Liver (tissue), 3 donors: ENCODE measurements at regions not wholly inside any gene's neighbourhood (a gene's known extent, or its start where the extent isn't known, plus 50 kb on each side); places are given as distances from the start of the nearest gene placed in this dataset.

Source experiments
- EGR1 ChIP-seq, 2 donors: IDR thresholded peaks; 2 replicates each; pipeline ENCODE4 v1.6.1; 2016 to 2018; ENCODE audit warnings: antibody characterized with exemption in 2 of 2, low read depth in 2 of 2
- FOXA1 ChIP-seq: IDR thresholded peaks from 2 replicates; pipeline ENCODE4 v1.6.1; 2016; ENCODE audit warnings: antibody characterized with exemption
- GABPA ChIP-seq, 2 donors: IDR thresholded peaks in 1 of 2; conservative IDR thresholded peaks in 1 of 2; 2 replicates each; pipeline ENCODE4 v1.6.1; 2016; ENCODE audit warnings: antibody characterized with exemption in 2 of 2, mild to moderate bottlenecking in 1 of 2, moderate library complexity in 1 of 2
- JUND ChIP-seq, 2 donors: IDR thresholded peaks; 2 replicates each; pipeline ENCODE4 v1.6.1; 2016; ENCODE audit warnings: antibody characterized with exemption in 2 of 2
- RAD21 ChIP-seq, 2 donors: IDR thresholded peaks; 2 replicates each; pipeline ENCODE4 v1.6.1; 2016; ENCODE audit warnings: antibody characterized with exemption in 2 of 2, mild to moderate bottlenecking in 2 of 2
- SP1 ChIP-seq: IDR thresholded peaks from 2 replicates; pipeline ENCODE4 v1.6.1; 2018; ENCODE audit warnings: antibody characterized with exemption, mild to moderate bottlenecking
- TAF1 ChIP-seq: conservative IDR thresholded peaks from 2 replicates; pipeline ENCODE4 v1.6.1; 2016; ENCODE audit warnings: antibody characterized with exemption, mild to moderate bottlenecking
- YY1 ChIP-seq: IDR thresholded peaks from 2 replicates; pipeline ENCODE4 v1.6.1; 2016; ENCODE audit warnings: antibody characterized with exemption, mild to moderate bottlenecking
- TF ChIP-seq, protein P1 (sequence below): fragments of 150-350 bp; IDR thresholded peaks from 2 replicates; pipeline ENCODE4 v1.5.1; 2017; ENCODE audit warnings: improper control_type of control experiment, low read depth, low read length; ENCODE audit not compliant: missing input control
- TF ChIP-seq, protein P2 (sequence below): IDR thresholded peaks from 2 replicates; pipeline ENCODE4 v1.6.1; 2016; ENCODE audit warnings: antibody characterized with exemption
- TF ChIP-seq, protein P3 (sequence below): IDR thresholded peaks from 2 replicates; pipeline ENCODE4 v1.6.1; 2016; ENCODE audit warnings: antibody characterized with exemption
- TF ChIP-seq, protein P4 (sequence below): IDR thresholded peaks from 2 replicates; pipeline ENCODE4 v1.6.1; 2016; ENCODE audit warnings: antibody characterized with exemption
- TF ChIP-seq, protein P5 (sequence below): IDR thresholded peaks from 2 replicates; pipeline ENCODE4 v1.6.1; 2016; ENCODE audit warnings: antibody characterized with exemption, mild to moderate bottlenecking
- donor health status: healthy.
- donor health status: healthy.

DNA sequence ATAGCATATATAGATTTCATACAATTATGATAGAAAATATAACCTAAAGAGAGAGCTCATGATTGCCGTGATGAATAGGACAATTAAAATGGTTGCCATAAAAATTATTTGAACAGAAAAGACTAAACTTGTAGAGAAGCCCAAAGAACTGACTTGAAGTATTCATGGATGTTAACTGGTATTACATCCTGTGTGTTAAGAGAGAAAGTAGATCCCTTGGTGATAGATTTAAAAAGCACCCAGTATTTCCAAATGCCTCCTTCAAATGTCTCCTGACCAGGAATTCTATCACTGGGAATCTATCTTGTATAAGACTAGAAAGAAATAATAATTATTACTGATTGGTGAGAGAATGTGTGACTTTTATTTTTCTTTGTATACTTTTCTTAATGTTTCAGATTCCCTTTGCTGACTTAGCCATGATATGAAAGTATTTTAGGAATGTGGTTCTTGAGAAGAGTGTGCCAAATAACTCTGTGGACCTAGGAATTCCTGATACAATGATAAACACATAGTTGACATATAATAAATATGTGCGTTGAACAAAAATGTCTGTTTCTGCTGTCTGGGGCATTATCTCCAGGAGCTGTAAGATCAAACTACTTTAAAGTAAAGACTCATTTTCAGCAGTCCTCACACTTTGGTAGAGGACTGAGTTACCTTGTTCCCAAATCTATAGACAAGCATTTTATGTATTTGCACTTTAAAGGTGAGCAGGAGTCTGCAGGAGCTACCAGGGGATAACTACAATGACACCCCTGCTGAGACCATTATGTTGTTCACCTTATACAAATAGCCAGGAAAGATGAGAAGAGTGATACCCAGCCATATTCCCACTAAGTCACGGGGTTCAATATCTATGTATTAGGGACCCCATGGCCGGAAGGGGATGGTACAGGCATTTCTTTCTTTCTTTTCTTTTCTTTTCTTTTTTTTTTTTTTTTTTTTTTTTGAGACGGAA, 211.1 kb upstream of the TLE4 start:
- TF ChIP-seq, protein P1, sequence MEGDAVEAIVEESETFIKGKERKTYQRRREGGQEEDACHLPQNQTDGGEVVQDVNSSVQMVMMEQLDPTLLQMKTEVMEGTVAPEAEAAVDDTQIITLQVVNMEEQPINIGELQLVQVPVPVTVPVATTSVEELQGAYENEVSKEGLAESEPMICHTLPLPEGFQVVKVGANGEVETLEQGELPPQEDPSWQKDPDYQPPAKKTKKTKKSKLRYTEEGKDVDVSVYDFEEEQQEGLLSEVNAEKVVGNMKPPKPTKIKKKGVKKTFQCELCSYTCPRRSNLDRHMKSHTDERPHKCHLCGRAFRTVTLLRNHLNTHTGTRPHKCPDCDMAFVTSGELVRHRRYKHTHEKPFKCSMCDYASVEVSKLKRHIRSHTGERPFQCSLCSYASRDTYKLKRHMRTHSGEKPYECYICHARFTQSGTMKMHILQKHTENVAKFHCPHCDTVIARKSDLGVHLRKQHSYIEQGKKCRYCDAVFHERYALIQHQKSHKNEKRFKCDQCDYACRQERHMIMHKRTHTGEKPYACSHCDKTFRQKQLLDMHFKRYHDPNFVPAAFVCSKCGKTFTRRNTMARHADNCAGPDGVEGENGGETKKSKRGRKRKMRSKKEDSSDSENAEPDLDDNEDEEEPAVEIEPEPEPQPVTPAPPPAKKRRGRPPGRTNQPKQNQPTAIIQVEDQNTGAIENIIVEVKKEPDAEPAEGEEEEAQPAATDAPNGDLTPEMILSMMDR, result no peak
- TF ChIP-seq, protein P2, sequence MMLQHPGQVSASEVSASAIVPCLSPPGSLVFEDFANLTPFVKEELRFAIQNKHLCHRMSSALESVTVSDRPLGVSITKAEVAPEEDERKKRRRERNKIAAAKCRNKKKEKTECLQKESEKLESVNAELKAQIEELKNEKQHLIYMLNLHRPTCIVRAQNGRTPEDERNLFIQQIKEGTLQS, result no peak
- TF ChIP-seq, protein P3, sequence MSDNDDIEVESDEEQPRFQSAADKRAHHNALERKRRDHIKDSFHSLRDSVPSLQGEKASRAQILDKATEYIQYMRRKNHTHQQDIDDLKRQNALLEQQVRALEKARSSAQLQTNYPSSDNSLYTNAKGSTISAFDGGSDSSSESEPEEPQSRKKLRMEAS, result no peak
- TF ChIP-seq GABPA (IDR thresholded peaks at IDR 0.05 in 1 of 2, conservative IDR thresholded peaks at IDR 0.05 in 1 of 2) (no peak), TAF1 (no peak), RAD21 (IDR thresholded peaks at IDR 0.05) (no peak), YY1 (no peak), FOXA1 (no peak), EGR1 (IDR thresholded peaks at IDR 0.05; ENCODE audit: low read depth in 2 of 2) (no peak), JUND (IDR thresholded peaks at IDR 0.05) (no peak), SP1 (no peak)
- TF ChIP-seq, protein P4, sequence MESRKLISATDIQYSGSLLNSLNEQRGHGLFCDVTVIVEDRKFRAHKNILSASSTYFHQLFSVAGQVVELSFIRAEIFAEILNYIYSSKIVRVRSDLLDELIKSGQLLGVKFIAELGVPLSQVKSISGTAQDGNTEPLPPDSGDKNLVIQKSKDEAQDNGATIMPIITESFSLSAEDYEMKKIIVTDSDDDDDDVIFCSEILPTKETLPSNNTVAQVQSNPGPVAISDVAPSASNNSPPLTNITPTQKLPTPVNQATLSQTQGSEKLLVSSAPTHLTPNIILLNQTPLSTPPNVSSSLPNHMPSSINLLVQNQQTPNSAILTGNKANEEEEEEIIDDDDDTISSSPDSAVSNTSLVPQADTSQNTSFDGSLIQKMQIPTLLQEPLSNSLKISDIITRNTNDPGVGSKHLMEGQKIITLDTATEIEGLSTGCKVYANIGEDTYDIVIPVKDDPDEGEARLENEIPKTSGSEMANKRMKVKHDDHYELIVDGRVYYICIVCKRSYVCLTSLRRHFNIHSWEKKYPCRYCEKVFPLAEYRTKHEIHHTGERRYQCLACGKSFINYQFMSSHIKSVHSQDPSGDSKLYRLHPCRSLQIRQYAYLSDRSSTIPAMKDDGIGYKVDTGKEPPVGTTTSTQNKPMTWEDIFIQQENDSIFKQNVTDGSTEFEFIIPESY, result no peak
- TF ChIP-seq, protein P5, sequence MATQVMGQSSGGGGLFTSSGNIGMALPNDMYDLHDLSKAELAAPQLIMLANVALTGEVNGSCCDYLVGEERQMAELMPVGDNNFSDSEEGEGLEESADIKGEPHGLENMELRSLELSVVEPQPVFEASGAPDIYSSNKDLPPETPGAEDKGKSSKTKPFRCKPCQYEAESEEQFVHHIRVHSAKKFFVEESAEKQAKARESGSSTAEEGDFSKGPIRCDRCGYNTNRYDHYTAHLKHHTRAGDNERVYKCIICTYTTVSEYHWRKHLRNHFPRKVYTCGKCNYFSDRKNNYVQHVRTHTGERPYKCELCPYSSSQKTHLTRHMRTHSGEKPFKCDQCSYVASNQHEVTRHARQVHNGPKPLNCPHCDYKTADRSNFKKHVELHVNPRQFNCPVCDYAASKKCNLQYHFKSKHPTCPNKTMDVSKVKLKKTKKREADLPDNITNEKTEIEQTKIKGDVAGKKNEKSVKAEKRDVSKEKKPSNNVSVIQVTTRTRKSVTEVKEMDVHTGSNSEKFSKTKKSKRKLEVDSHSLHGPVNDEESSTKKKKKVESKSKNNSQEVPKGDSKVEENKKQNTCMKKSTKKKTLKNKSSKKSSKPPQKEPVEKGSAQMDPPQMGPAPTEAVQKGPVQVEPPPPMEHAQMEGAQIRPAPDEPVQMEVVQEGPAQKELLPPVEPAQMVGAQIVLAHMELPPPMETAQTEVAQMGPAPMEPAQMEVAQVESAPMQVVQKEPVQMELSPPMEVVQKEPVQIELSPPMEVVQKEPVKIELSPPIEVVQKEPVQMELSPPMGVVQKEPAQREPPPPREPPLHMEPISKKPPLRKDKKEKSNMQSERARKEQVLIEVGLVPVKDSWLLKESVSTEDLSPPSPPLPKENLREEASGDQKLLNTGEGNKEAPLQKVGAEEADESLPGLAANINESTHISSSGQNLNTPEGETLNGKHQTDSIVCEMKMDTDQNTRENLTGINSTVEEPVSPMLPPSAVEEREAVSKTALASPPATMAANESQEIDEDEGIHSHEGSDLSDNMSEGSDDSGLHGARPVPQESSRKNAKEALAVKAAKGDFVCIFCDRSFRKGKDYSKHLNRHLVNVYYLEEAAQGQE, result no peak
